GM12878 (cell line): ENCODE measurements at regions not wholly inside any gene's neighbourhood (a gene's known extent, or its start where the extent isn't known, plus 50 kb on each side); places are given as distances from the start of the nearest gene placed in this dataset.

ENCODE experiments used
- BACH1 ChIP-seq: fragments of 450-650 bp; IDR thresholded peaks from 2 replicates; pipeline ENCODE4 v1.6.1; 2017; ENCODE audit warnings: mild to moderate bottlenecking, borderline replicate concordance
- CBX3 ChIP-seq: fragments of 200-600 bp; sonication (generic); IDR thresholded peaks from 2 replicates; pipeline ENCODE4 v1.6.1; 2016; ENCODE audit warnings: low read depth, borderline replicate concordance
- POLR2AphosphoS5 ChIP-seq: IDR thresholded peaks from 2 replicates; pipeline ENCODE4 v1.6.1; 2011; ENCODE audit warnings: mild to moderate bottlenecking, low read length, inconsistent platforms
- TBL1XR1 ChIP-seq: IDR thresholded peaks from 2 replicates; pipeline ENCODE4 v1.6.1; 2012; ENCODE audit warnings: low read depth, low read length, improper control_type of control experiment
- TF ChIP-seq, protein P1 (sequence below), 3 experiments: IDR thresholded peaks in 2 of 3; conservative IDR thresholded peaks in 1 of 3; 2 replicates each; pipeline ENCODE4 v1.5.1; 2011; ENCODE audit warnings: low read depth in 3 of 3, low read length in 3 of 3, mild to moderate bottlenecking in 3 of 3, control low read depth in 2 of 3, moderate library complexity in 2 of 3, inconsistent platforms in 1 of 3, mixed read lengths in 1 of 3; ENCODE audit not compliant: control insufficient read depth in 2 of 3, insufficient read depth in 1 of 3; ENCODE audit errors: extremely low read depth in 1 of 3
- TF ChIP-seq, protein P2 (sequence below): fragments of 450-650 bp; IDR thresholded peaks from 2 replicates; pipeline ENCODE4 v1.6.1; 2018; ENCODE audit warnings: borderline replicate concordance, mild to moderate bottlenecking; ENCODE audit not compliant: partially characterized antibody

DNA sequence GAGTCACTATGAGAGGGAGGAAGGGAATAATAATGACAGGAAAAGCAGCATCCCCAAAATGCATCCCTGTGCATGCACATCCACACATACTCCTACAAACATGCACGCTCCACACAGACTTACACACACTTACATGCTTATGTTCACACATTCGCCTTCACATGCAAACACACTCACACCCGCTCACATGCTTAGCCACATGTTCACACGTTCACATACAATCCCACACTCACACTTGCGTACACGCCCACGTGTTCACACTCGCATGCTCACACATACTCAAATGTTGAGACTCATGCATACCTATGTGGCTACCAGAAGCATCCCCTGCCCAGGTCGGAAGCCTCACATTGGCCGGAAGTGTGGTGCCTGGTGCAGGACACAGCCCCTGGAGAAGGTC, 372.1 kb downstream of the MN1 start:
- TF ChIP-seq POLR2AphosphoS5, result no peak
- TF ChIP-seq, protein P1, sequence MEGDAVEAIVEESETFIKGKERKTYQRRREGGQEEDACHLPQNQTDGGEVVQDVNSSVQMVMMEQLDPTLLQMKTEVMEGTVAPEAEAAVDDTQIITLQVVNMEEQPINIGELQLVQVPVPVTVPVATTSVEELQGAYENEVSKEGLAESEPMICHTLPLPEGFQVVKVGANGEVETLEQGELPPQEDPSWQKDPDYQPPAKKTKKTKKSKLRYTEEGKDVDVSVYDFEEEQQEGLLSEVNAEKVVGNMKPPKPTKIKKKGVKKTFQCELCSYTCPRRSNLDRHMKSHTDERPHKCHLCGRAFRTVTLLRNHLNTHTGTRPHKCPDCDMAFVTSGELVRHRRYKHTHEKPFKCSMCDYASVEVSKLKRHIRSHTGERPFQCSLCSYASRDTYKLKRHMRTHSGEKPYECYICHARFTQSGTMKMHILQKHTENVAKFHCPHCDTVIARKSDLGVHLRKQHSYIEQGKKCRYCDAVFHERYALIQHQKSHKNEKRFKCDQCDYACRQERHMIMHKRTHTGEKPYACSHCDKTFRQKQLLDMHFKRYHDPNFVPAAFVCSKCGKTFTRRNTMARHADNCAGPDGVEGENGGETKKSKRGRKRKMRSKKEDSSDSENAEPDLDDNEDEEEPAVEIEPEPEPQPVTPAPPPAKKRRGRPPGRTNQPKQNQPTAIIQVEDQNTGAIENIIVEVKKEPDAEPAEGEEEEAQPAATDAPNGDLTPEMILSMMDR (IDR thresholded peaks at IDR 0.05 in 2 of 3, conservative IDR thresholded peaks at IDR 0.05 in 1 of 3; ENCODE audit: control insufficient read depth in 2 of 3, extremely low read depth in 1 of 3, insufficient read depth in 1 of 3, low read depth in 3 of 3, low read length in 3 of 3), result no peak
- no peak for TF ChIP-seq TBL1XR1
- TF ChIP-seq, protein P2, sequence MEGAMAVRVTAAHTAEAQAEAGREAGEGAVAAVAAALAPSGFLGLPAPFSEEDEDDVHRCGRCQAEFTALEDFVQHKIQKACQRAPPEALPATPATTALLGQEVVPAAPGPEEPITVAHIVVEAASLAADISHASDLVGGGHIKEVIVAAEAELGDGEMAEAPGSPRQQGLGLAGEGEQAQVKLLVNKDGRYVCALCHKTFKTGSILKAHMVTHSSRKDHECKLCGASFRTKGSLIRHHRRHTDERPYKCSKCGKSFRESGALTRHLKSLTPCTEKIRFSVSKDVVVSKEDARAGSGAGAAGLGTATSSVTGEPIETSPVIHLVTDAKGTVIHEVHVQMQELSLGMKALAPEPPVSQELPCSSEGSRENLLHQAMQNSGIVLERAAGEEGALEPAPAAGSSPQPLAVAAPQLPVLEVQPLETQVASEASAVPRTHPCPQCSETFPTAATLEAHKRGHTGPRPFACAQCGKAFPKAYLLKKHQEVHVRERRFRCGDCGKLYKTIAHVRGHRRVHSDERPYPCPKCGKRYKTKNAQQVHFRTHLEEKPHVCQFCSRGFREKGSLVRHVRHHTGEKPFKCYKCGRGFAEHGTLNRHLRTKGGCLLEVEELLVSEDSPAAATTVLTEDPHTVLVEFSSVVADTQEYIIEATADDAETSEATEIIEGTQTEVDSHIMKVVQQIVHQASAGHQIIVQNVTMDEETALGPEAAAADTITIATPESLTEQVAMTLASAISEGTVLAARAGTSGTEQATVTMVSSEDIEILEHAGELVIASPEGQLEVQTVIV, result no peak
- no peak for TF ChIP-seq BACH1
- TF ChIP-seq CBX3, result no peak
